CD4-positive, alpha-beta T cell (primary cell): ENCODE measurements at regions not wholly inside any gene's neighbourhood (a gene's known extent, or its start where the extent isn't known, plus 50 kb on each side); places are given as distances from the start of the nearest gene placed in this dataset.

Experiments
- ATAC-seq: fragments of 200-7000 bp; cut with Tn5 transposase; one replicate; pipeline ENCODE4 v1.10.0; 2022; ENCODE audit warnings: mild to moderate bottlenecking; ENCODE audit not compliant: poor library complexity
- CTCF ChIA-PET: fragments of 350-600 bp; sonication (Branson Sonifier 250); formaldehyde crosslinking; loops from one replicate; lab custom pipeline; 2021; ENCODE audit warnings: antibody characterized with exemption, inconsistent platforms; lab: Charles Lee
- POLR2A ChIA-PET: fragments of 350-600 bp; sonication (Branson Sonifier 250); formaldehyde crosslinking; loops from one replicate; lab custom pipeline; 2021; ENCODE audit warnings: antibody characterized with exemption, inconsistent platforms; lab: Charles Lee
- DNase-seq, 14 experiments: peaks; one replicate each; pipeline ENCODE4 v3.0.0-alpha.2; 2013 to 2020; ENCODE audit warnings: mixed read lengths in 2 of 14
- H3K27ac ChIP-seq, 2 donors: one replicate each; pipeline versions ENCODE4 v1.5.1 to v1.7.0; 2013; ENCODE audit warnings: low read length in 2 of 2, low read depth in 1 of 2, mild to moderate bottlenecking in 1 of 2
- H3K27me3 ChIP-seq, 2 experiments: 1 replicate in 1 of 2; 2 replicates in 1 of 2; pipeline versions ENCODE4 v1.6.1 to v1.7.0; 2013; ENCODE audit warnings: low read length in 2 of 2, control low read depth in 1 of 2, mild to moderate bottlenecking in 1 of 2, moderate library complexity in 1 of 2; ENCODE audit not compliant: insufficient read depth in 2 of 2, control insufficient read depth in 1 of 2
- H3K36me3 ChIP-seq: one replicate; pipeline ENCODE4 v1.6.1; 2013; ENCODE audit warnings: low read length, control low read depth; ENCODE audit not compliant: insufficient read depth
- H3K4me1 ChIP-seq: one replicate; pipeline ENCODE4 v1.6.1; 2013; ENCODE audit warnings: low read length, control low read depth; ENCODE audit not compliant: insufficient read depth
- H3K4me3 ChIP-seq: one replicate; pipeline ENCODE4 v1.5.1; 2013; ENCODE audit warnings: mild to moderate bottlenecking, low read length, moderate library complexity
- H3K9me3 ChIP-seq, 2 experiments: 1 replicate in 1 of 2; 2 replicates in 1 of 2; pipeline versions ENCODE4 v1.6.1 to v1.7.0; 2013; ENCODE audit warnings: low read length in 2 of 2, mild to moderate bottlenecking in 2 of 2, control low read depth in 1 of 2, moderate library complexity in 1 of 2; ENCODE audit not compliant: control insufficient read depth in 1 of 2, insufficient read depth in 1 of 2
- H3K27ac Mint-ChIP-seq: one replicate; pipeline ENCODE4 v1.8.0; 2020; ENCODE audit warnings: mixed read lengths
- H3K27me3 Mint-ChIP-seq: one replicate; pipeline ENCODE4 v1.8.0; 2021; ENCODE audit warnings: mixed read lengths
- H3K36me3 Mint-ChIP-seq: one replicate; pipeline ENCODE4 v1.8.0; 2021; ENCODE audit warnings: low read depth, mixed read lengths
- H3K4me1 Mint-ChIP-seq: one replicate; pipeline ENCODE4 v1.8.0; 2021; ENCODE audit warnings: low read depth, mixed read lengths
- H3K4me3 Mint-ChIP-seq: one replicate; pipeline ENCODE4 v1.8.0; 2020; ENCODE audit warnings: mild to moderate bottlenecking, mixed read lengths
- H3K9me3 Mint-ChIP-seq: one replicate; pipeline ENCODE4 v1.8.0; 2020; ENCODE audit warnings: mixed read lengths
- CTCF ChIP-seq: fragments of 200-600 bp; IDR thresholded peaks from one replicate; pipeline ENCODE4 v1.8.0; 2022; ENCODE audit warnings: antibody characterized with exemption, mild to moderate bottlenecking
- intact Hi-C, 2 experiments: fragments of 100-400 bp; cut with DNase I in 1 of 2; cut with micrococcal nuclease in 1 of 2; formaldehyde crosslinking; loops; one replicate each; pipeline versions ENCODE4 v1.15.1 to v1.9.0; 2023 to 2025; cut with DNase I, micrococcal nuclease

- Mint-ChIP-seq H3K4me3 (no peak overlapping the region), H3K4me1 (no peaks in the 10 kb centered on the region), H3K27ac (no peak overlapping the region), H3K27me3 (peaks cover 13% of the 10 kb centered on the region), H3K9me3 (peaks cover 1% of the 10 kb centered on the region), H3K36me3 (no peaks in the 10 kb centered on the region)
- Histone ChIP-seq H3K27me3 (no peaks in the 10 kb centered on the region), H3K36me3 (no peaks in the 10 kb centered on the region), H3K4me1 (no peaks in the 10 kb centered on the region), H3K9me3 (no peaks in the 10 kb centered on the region), H3K4me3 (no peak overlapping the region), H3K27ac (no peak overlapping the region)
- intact Hi-C loops: no loop called here
- TF ChIP-seq CTCF: no peak
- CTCF ChIA-PET: interaction anchor here (0.6 kb wide), 1 partner anchor 51 kb away, joined by 5 read pairs; no protein-coding TSS in a partner anchor
- ATAC-seq (no peak), DNase-seq (no peak)
- POLR2A ChIA-PET: no interaction called here
These were observed 394.2 kb upstream of the SPRED2 start for GRCh38 chr2:65826567-65826966.

GRCh38 chr2:65823511-65823910, 391.1 kb upstream of the SPRED2 start:
- no peak for ATAC-seq
- peaks cover 5% of the 10 kb centered on the region for H3K27me3 Mint-ChIP-seq
- H3K4me1 Mint-ChIP-seq: no peaks in the 10 kb centered on the region
- DNase-seq: no peak
- H3K4me3 Mint-ChIP-seq: no peak overlapping the region
- intact Hi-C loops: no loop called here
- ChIA-PET CTCF (no interaction called here), POLR2A (no interaction called here)
- no peak for TF ChIP-seq CTCF
- Histone ChIP-seq H3K4me1 (no peaks in the 10 kb centered on the region), H3K9me3 (no peaks in the 10 kb centered on the region), H3K27me3 (no peaks in the 10 kb centered on the region), H3K4me3 (no peak overlapping the region), H3K27ac (no peak overlapping the region), H3K36me3 (no peaks in the 10 kb centered on the region)
- H3K36me3 Mint-ChIP-seq: no peaks in the 10 kb centered on the region
- H3K27ac Mint-ChIP-seq: no peak overlapping the region
- H3K9me3 Mint-ChIP-seq: peaks cover 1% of the 10 kb centered on the region

- no peak for TF ChIP-seq CTCF
- H3K27me3 ChIP-seq: no peaks in the 10 kb centered on the region
- POLR2A ChIA-PET: no interaction called here
- no peaks in the 10 kb centered on the region for H3K36me3 ChIP-seq
- H3K4me3 ChIP-seq: no peak overlapping the region
- CTCF ChIA-PET: no interaction called here
- H3K9me3 Mint-ChIP-seq: peaks cover 1% of the 10 kb centered on the region
- no peaks in the 10 kb centered on the region for H3K4me1 Mint-ChIP-seq
- H3K9me3 ChIP-seq: no peaks in the 10 kb centered on the region
- no peaks in the 10 kb centered on the region for H3K27me3 Mint-ChIP-seq
- H3K4me1 ChIP-seq: no peaks in the 10 kb centered on the region
- intact Hi-C loops: no loop called here
- DNase-seq: no peak
- no peaks in the 10 kb centered on the region for H3K36me3 Mint-ChIP-seq
- no peak for ATAC-seq
- no peak overlapping the region for H3K4me3 Mint-ChIP-seq
- no peak overlapping the region for H3K27ac ChIP-seq
- H3K27ac Mint-ChIP-seq: no peak overlapping the region
These were observed 388.1 kb upstream of the SPRED2 start for GRCh38 chr2:65820454-65820853.
